GM19239 (cell line): ENCODE measurements at regions not wholly inside any gene's neighbourhood (a gene's known extent, or its start where the extent isn't known, plus 50 kb on each side); places are given as distances from the start of the nearest gene placed in this dataset.
"Not testable (repeated sequence)": the region's sequence is repeated elsewhere in the genome, so short reads cannot be mapped to it uniquely, and the experiment has no call there.

Experiments used
- DNase-seq: peaks from one replicate; pipeline ENCODE4 v3.0.0; 2011; ENCODE audit warnings: low spot score; ENCODE audit not compliant: insufficient read length
- FAIRE-seq: peaks from 2 replicates; lab custom pipeline; 2011; peaks lifted over from hg19 to GRCh38; lab: Jason Lieb, UNC

DNA sequence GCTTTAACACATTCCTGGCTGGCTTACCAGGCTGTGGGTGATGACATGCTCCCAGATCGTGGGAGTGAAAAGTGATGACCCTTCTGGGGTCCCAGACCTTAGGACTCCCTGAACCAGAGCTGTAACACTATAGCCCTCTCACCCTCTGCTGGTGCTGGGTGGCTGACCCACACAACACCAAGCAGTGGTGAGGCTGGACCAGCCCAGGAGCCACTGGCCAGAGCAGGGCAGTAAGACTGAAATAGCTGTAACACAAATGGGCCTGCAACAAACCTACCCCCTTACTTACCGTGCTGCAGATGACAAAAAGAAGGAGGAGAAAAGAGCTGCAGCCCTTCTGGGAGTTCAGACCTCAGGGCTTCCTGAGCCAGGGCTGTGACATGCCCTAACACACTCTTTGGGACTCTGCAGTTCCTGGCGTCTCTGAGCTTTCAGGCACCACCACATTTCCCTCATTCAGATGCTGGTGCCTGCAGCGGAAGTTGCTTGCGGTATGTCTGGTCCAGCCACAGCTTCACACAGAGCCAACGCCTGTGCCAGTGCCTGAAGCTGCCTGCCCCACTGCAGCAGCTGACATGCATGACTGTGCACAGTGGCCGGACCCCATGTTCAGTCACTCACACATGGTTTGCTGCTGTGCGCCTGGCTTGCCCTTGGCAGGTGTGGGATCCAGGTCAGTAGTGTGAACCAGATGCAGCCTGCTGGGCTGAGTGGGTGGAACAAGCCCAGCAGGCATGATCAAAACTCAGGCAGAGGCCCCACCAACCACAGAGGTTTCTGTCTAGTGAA is 1247.4 kb downstream of the EFNA5 start:
- no peak for DNase-seq
- no peak for FAIRE-seq

DNA sequence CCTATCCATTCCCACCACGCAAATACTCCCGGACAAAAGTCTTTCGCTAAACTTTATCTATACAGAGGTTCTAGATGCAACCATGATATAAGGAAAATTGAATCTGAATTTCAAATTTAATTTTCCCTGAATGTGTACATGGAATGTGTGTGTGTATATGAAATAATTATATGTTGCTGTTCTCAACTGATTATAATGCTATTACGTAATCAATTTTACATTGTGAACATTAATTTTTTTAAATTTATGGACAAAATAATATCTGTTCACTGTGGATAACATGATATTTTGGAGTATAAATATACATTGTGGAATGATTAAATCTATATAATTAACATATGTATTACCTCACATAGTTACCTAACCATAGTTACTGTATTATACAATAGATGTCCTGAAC is 1250.6 kb downstream of the EFNA5 start:
- FAIRE-seq (no peak), DNase-seq (no peak)

DNA sequence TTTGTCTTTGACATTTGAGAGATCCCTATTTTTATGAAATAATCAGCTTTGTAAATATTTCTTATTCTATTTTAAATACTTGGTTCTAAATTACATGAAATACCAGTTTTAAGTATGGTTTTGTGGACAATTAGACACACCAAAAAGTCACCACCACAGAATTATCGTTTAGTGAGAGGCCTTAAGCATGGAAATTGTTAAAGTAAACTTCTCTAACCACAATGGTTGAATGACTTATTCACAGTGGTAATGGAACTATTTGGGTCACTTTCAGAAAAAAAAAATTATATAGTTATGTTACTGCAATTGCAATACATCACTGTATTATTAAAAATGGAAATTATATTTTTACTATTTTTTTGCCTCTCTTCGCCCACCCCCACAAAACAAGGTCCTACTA is 1252.5 kb downstream of the EFNA5 start:
- DNase-seq (no peak), FAIRE-seq (no peak)

DNA sequence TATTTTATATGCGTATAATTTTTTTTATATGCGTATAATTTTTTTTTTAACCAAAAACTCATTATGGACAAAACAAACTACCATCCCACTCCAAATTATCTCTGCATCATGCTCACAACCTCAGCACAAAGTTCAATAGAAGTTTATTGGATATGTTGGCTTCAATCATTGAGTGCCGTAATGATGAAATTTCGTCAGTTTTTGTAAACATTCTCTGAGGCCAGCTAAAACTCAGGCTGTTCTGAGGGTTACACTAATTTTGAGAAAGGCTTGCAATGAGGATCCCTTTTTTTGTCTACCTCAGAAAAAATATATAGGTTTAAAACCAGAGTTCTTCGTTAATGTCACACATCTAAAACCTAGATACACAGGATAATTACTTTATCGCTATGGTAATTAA is 1253.2 kb downstream of the EFNA5 start:
- no peak for FAIRE-seq

DNA sequence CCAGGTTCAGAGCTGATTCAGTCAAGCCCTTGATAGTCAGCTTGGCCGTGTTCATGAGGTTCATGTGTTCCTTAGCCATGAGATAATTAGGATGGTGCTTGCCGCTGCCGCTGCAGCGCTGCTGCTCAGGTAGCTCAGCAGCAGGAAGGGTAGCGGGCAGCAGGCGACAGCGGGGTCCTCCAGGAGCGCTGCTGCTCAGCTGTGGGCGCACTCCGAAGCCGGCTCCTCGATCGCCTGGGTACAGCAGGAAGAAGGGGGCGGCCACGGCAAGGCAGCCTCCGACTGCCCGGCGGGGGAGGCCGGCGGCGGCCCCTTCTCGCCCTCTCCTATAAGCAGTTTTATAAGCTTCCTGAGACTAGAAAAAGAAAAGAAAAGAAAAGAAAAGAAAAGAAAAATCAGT is 1253.6 kb downstream of the EFNA5 start:
- no peak for FAIRE-seq

More for the DNA sequence above, 1253.2 kb downstream of the EFNA5 start:
- DNase-seq = no peak

DNA sequence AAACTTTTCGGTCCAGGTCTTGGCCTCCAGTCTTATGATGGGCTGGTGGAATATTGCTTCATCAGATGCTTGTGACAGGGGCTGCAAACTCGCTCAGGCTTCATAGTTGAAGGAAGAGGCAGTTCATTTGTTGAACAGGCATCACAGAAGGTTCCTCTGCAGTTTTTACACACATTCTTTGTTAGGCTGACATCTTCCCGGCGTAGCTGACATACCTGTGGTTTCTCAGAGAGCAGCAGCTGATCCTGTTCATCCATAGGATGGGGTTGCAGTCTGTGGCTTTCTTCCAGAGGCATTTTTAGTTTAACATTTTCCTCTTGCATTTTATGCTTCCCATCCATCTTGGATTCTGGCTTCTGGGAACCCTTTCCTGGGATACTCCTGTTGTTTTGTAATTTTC is 1255.2 kb downstream of the EFNA5 start:
- DNase-seq (no peak), FAIRE-seq (no peak)

More for the DNA sequence above, 1253.6 kb downstream of the EFNA5 start:
- no peak for DNase-seq

DNA sequence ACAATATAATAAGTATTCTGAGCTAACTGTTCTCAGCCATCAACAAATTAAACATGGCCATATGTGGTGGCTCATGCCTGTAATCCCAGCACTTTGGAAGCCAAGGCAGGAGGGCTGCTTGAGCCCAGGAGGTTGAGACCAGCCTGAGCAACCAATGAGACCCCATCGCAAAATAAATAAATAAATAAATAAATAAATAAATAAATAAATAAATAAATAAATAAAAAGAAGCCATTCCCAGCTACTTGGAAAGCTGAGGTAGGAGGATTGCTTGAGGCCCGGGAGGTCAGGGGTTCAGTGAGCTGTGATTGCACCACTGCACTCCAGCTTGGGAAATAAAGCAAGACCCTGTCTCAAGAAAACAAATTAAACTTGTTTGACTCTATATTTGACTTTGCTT is 1256.4 kb downstream of the EFNA5 start:
- DNase-seq (no peak), FAIRE-seq (no peak)

DNA sequence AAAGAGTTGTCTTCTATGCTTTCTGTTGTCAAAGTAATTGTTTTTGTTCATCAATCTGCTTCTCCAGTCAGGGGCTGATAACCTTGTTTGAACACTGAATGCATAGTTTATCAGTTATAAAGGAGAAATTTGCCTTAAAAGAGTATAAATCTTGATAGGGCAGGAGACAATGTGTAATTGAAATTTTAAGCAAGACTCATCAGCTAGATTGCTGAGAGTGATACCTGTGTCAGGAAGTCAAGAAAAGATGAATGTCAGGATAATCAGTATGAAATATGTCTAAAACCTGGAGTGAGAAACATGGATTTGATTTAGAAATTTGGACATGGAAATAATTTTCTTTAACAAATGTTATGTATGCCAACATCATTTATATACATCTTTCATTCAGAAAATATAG is 1258.1 kb downstream of the EFNA5 start:
- no peak for DNase-seq
- no peak for FAIRE-seq

DNA sequence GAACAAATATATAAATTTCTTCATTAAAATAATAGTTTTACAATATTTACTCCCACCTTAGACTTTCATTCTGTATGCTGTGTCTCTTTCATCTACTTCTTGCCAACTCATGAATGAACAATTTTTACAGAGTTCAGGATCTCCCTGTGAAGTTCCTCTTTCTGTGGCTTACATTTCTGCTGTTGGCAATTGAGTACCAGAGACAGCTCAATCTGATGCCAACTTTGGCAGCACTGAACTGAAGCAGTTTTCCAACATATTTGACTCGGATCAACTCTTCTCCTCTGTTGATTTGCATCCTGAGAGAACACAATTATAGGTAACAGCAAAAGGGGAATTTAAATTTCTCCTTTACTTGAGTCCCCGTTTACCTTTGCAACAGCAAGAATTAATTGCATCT is 1262.2 kb downstream of the EFNA5 start:
- FAIRE-seq = no peak
- no peak for DNase-seq

DNA sequence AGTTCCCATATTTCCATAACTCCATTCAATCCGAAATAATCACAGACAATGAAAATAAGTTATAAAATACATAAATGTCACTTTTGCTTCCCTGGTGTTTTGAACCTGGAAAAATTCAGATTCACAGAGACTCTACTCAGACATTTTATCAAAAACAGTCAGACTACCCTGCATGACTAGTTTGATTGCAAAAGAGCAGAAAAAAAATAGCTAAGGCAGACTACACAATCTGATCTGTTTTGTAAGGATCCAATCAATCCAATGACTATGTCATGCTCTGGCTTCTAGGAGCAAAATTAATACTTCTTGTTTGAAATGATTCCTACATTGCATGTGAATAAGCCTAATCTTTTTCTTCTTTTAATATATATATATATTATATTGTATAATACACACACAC is 1262.6 kb downstream of the EFNA5 start:
- no peak for FAIRE-seq

DNA sequence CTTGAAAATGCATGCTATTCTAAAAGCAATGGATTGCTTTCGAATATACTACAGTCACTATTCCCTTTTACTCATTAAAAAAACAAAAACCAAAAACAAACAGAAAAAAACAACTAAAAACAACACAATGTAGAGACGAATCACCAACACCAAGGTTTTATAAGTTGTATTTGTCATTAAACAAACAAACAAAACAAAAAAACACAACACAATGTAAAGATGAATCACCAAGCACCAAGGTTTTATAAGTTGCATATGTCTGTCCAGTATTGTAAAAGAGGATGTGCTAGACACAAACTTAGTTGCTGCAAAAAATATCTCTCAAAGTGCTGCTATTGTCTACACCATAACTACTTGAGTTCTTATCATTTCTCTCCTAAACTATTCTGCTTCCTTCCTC is 1269.2 kb downstream of the EFNA5 start:
- no peak for FAIRE-seq

More for the DNA sequence above, 1262.6 kb downstream of the EFNA5 start:
- DNase-seq = no peak

DNA sequence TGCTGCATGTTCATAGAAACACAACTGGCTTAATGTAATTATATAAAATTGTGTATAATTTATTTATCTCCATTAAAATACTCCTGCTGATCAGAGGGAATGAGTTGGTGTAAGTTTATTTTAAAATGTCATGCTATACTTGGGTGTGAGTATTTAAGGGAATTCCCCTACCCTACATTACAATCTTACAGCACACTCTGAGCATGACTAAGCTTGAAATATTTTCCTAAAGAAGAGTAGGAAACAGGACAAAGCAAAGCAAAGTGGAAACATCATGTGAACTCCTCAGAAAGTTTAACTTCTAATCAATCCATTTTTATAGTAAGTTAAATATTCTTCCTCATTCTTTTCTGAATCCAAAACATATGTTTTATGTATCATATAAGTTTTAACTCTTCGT is 1271.3 kb downstream of the EFNA5 start:
- FAIRE-seq (no peak), DNase-seq (no peak)

More for the DNA sequence above, 1269.2 kb downstream of the EFNA5 start:
- DNase-seq = no peak

DNA sequence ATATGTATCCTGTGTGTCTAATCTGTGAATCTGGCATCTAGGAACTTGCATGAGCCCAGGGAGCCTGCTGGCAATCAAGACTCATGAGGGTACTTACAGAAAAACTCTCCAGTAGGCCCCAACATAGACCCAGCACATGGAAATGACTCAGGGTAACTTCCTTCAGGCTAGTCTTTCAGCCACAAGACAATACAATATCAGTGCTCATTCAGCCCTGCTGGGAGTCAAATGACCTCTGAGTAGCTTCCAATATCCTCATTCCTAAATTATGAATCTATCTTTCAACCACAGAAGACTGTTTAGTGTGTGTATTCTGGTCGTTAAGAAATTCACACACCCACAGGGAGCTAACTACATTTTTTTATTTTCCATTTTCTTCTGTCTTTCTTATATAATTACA is 1273.0 kb downstream of the EFNA5 start:
- FAIRE-seq (no peak), DNase-seq (no peak)

DNA sequence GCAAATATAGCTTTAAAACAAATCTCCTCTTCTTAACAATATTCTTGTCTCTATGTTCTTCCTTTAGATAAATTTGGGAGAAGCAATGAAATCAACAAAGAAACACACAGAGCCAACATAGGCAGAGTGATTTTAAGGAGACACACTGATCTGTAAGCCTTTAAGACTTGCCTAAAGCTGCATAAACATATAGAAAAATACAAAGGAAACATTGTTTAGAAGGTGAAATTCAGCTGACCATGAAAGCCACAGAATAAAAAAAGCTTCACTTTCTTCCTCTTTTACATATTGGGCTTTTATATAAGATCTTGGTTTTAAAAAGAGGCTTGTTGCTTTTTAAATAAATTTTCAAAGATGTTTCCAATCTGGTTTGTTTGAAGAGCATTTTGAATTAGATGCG is 1277.5 kb downstream of the EFNA5 start:
- no peak for FAIRE-seq
- no peak for DNase-seq

DNA sequence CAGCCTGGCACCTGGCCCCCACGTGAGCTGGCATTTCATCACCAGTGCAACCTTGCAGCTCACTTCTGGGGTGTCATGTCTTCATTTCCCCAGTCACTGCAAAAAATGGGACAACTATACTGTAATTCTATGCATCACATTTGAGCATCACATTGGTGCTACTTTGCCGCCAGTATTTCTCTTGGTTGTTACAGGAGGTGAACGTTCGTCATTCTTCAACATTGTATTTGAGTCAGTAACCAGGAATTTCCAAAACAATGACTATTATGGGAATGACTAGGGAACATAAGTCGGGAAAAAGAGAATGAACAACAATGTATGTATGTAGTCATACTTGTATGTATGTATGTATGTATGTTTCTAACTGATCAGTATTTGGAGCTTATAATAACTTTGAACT is 1278.0 kb downstream of the EFNA5 start:
- DNase-seq (no peak), FAIRE-seq (no peak)

DNA sequence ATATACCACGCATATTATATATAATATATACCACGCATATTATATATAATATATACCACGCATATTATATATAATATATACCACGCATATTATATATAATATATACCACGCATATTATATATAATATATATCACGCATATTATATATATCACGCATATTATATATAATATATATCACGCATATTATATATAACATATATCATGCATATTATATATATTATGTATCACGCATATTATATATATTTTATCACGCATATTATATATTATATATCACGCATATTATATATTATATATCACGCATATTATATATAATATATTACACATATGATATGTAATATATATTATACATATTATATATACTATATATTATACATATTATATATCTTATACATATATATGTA is 1283.0 kb downstream of the EFNA5 start:
- FAIRE-seq, DNase-seq: not testable (repeated sequence)

DNA sequence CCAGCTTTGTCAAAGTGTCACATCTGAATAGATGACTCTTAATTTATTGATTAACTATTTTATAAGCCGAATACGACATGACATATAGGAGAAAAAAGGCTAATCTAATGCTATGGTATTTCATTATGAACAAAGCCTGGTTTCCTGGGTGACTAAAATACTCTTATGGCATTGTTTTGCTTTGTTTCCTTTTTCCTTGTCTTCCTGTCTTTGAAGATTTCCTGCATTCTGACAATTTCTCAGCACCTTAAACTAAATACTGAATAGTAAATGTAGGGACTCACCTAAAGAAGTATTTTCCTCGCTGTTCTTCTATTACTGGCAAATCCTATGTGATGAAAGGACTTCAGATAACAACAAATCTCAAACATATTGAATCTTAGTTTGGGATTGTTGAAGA is 1284.5 kb downstream of the EFNA5 start:
- DNase-seq = no peak
- FAIRE-seq = no peak

DNA sequence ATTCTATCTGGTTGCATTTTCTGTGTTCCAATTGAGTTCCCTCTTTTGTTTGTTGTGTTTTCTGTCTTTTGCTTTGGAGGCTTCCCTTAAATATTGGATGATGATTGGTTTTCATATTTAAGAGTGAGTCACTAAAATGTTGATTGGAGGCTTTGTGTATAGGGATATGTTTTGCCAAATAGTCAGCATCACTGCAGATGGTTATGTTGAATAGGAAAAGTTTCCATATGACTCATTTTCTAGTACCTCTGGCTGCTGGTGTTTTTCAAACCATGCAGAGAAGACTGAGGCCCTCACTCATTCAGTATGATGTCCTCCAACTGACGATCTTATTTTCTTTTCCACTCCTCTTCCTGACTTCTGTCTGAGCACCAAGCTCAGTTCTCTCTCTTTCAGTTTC is 1290.0 kb downstream of the EFNA5 start:
- DNase-seq (no peak), FAIRE-seq (no peak)

DNA sequence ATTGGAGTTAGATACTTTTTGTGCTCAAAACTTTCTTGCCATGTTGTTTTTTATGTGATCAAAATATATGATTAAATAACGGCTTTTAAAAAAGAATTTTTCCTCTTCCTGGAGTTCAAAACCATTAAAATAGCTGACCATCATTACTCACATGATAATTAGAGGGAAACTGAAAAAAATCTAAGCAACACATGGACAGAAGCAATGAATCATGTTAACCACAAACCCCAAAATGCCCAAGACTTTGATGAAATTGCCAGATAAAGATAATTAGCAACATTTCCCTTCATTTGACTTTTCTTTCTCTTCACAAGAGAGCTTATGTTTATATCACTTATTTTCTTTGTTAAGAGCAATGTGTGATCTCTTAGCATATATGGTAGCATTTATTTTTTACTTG is 1294.2 kb downstream of the EFNA5 start:
- DNase-seq = no peak
- no peak for FAIRE-seq

DNA sequence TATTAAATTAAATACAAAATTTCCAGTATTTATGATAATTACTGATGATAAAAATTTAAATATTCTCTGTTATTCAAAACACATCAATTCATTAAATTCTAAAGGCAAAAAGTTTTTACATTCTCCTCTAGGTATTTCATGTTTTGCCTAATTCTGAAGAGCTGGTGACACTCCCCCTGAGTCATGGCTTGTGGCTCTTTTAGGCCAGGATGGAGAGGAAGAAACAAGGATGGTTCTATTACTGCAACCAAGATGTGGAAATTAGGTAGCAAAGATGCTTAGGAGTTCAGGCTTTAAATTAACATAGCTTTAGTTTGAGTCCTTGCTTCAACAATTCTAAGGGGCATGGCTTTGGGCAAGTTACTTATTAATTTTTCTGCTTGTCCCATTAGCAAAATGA is 1295.8 kb downstream of the EFNA5 start:
- FAIRE-seq (no peak), DNase-seq (no peak)

DNA sequence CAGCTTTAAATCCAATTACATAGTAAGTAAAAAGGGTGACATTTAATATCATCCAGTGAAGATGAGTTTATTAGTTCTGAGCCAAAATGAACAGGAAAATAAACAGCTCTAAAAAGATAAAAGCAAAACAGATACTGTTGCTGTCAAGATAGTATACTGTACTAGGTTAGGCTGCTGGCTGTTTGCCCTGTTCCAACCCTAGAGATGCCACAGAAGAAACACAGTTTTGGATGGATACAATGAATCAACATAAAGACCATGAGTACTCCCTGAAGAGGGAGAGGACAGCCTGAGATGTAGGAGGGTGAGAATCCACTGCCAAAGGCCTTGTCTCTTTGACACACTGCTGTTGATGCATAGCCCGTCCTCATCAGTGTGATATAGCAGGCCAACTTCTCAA is 1302.7 kb downstream of the EFNA5 start:
- DNase-seq (no peak), FAIRE-seq (no peak)

DNA sequence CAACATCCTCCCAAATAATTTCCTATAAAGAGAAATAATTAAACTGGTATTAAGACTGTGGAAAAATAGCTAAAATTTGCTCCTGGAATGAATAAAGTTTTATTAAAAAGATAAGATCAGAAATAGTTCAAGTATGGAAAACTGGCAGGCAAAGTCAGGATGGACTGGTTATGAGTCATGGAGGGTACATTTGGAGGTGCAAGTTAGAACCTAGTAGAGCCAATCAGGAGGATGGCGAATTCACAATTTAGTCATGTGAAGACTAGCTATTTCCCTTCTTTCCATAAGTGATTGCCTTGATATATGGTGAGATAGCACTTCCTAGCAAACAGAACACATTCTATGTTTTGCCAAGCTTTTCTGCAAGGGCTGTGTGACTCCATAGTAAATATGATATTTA is 1303.5 kb downstream of the EFNA5 start:
- DNase-seq = no peak
- FAIRE-seq = no peak
